Naive B cell (primary cell): ENCODE measurements at regions not wholly inside any gene's neighbourhood (a gene's known extent, or its start where the extent isn't known, plus 50 kb on each side); places are given as distances from the start of the nearest gene placed in this dataset.

ENCODE experiments used
- ATAC-seq, 2 donors: fragments of 150-1000 bp; cut with Tn5 transposase; 2 replicates each; pipeline ENCODE4 v1.10.0; 2021; ENCODE audit warnings: low read depth in 2 of 2, mild to moderate bottlenecking in 2 of 2, moderate library complexity in 2 of 2
- DNase-seq: peaks from one replicate; pipeline ENCODE4 v3.0.0; 2022
- H3K27ac Mint-ChIP-seq, 6 donors: one replicate each; pipeline ENCODE4 v1.8.0; 2020 to 2022; ENCODE audit warnings: mild to moderate bottlenecking in 6 of 6, mixed read lengths in 6 of 6, moderate library complexity in 5 of 6, inconsistent platforms in 2 of 6
- H3K27me3 Mint-ChIP-seq, 3 donors: one replicate each; pipeline ENCODE4 v1.8.0; 2021 to 2022; ENCODE audit warnings: mixed read lengths in 3 of 3, mild to moderate bottlenecking in 1 of 3
- H3K36me3 Mint-ChIP-seq, 2 donors: one replicate each; pipeline ENCODE4 v1.8.0; 2020 to 2022; ENCODE audit warnings: mixed read lengths in 2 of 2, inconsistent platforms in 1 of 2, mild to moderate bottlenecking in 1 of 2
- H3K4me1 Mint-ChIP-seq, 3 donors: one replicate each; pipeline ENCODE4 v1.8.0; 2020 to 2022; ENCODE audit warnings: mixed read lengths in 3 of 3, inconsistent platforms in 1 of 3, mild to moderate bottlenecking in 1 of 3, moderate library complexity in 1 of 3
- H3K4me3 Mint-ChIP-seq, 8 donors: one replicate each; pipeline ENCODE4 v1.8.0; 2020 to 2022; ENCODE audit warnings: mild to moderate bottlenecking in 8 of 8, mixed read lengths in 8 of 8, moderate library complexity in 8 of 8, inconsistent platforms in 2 of 8
- H3K9me3 Mint-ChIP-seq, 7 donors: one replicate each; pipeline ENCODE4 v1.8.0; 2020 to 2022; ENCODE audit warnings: mixed read lengths in 7 of 7, mild to moderate bottlenecking in 5 of 7, inconsistent platforms in 2 of 7, moderate library complexity in 1 of 7

GRCh38 chr9:86997156-86997555, 49.9 kb upstream of the GAS1 start:
- ATAC-seq, result no peak
- Mint-ChIP-seq H3K36me3 (no peaks in the 10 kb centered on the region), H3K4me3 (no peak overlapping the region), H3K27me3 (peaks cover 0 to 8% (median 7%) of the 10 kb centered on the region in 3 donors), H3K27ac (no peak overlapping the region), H3K9me3 (peaks cover 0 to 2% (median 0%) of the 10 kb centered on the region in 7 donors), H3K4me1 (no peaks in the 10 kb centered on the region)
- DNase-seq, result no peak

DNA sequence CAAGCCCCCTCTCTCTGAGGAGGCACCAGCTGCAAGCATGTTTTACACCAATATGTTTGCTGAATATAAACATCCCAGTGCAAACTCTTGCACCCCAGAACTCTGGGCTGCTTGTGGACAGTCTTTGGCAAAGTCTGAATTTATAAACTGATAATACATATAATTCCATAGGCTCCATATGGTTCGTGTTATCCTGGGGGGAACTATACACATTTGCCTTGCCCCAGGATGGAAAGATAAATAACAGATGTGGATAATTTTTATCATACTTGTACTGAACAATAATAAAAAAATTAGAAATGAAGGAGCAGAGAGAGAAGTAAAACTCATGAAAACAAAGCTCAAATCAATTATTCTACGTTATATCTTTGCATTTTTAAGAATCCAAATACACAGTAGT, 50.6 kb upstream of the GAS1 start:
- H3K27ac Mint-ChIP-seq, result no peak overlapping the region
- no peak for DNase-seq
- peaks cover 2 to 8% (median 7%) of the 10 kb centered on the region in 3 donors for H3K27me3 Mint-ChIP-seq
- no peaks in the 10 kb centered on the region for H3K36me3 Mint-ChIP-seq
- no peaks in the 10 kb centered on the region for H3K4me1 Mint-ChIP-seq
- H3K9me3 Mint-ChIP-seq, result peaks cover 0 to 7% (median 2%) of the 10 kb centered on the region in 7 donors
- no peak overlapping the region for H3K4me3 Mint-ChIP-seq
- no peak for ATAC-seq

- no peak for ATAC-seq
- H3K27ac Mint-ChIP-seq, result no peak overlapping the region
- H3K9me3 Mint-ChIP-seq, result peaks cover 0 to 7% (median 3%) of the 10 kb centered on the region in 7 donors
- H3K4me3 Mint-ChIP-seq, result no peak overlapping the region
- no peaks in the 10 kb centered on the region for H3K4me1 Mint-ChIP-seq
- no peak for DNase-seq
- peaks cover 0 to 11% (median under 1%) of the 10 kb centered on the region in 3 donors for H3K27me3 Mint-ChIP-seq
- peaks cover 0 to 5% of the 10 kb centered on the region in 2 donors for H3K36me3 Mint-ChIP-seq
Observed at GRCh38 chr9:87002517-87002916, 55.2 kb upstream of the GAS1 start.

GRCh38 chr9:87004016-87004415, 56.7 kb upstream of the GAS1 start:
- DNase-seq, result no peak
- H3K4me3 Mint-ChIP-seq, result no peak overlapping the region
- peaks cover 0 to 5% of the 10 kb centered on the region in 2 donors for H3K36me3 Mint-ChIP-seq
- H3K9me3 Mint-ChIP-seq, result peaks cover 0 to 7% (median 3%) of the 10 kb centered on the region in 7 donors
- H3K4me1 Mint-ChIP-seq, result no peaks in the 10 kb centered on the region
- no peak for ATAC-seq
- H3K27me3 Mint-ChIP-seq, result peaks cover 0 to 11% (median 0%) of the 10 kb centered on the region in 3 donors
- H3K27ac Mint-ChIP-seq, result no peak overlapping the region

- no peak for ATAC-seq
- no peaks in the 10 kb centered on the region for H3K4me1 Mint-ChIP-seq
- H3K27ac Mint-ChIP-seq, result no peak overlapping the region
- H3K27me3 Mint-ChIP-seq, result peaks cover 0 to 15% (median 0%) of the 10 kb centered on the region in 3 donors
- no peak for DNase-seq
- peaks cover 0 to 5% of the 10 kb centered on the region in 2 donors for H3K36me3 Mint-ChIP-seq
- peaks cover 0 to 7% (median 3%) of the 10 kb centered on the region in 7 donors for H3K9me3 Mint-ChIP-seq
- no peak overlapping the region for H3K4me3 Mint-ChIP-seq
Observed at GRCh38 chr9:87006956-87007355, 59.6 kb upstream of the GAS1 start.

GRCh38 chr9:87007711-87008366, 60.5 kb upstream of the GAS1 start:
- Mint-ChIP-seq H3K27ac (no peak overlapping the region), H3K27me3 (peaks cover 0 to 14% (median 0%) of the 10 kb centered on the region in 3 donors), H3K4me3 (no peak overlapping the region), H3K4me1 (no peaks in the 10 kb centered on the region), H3K36me3 (peaks cover 0 to 5% of the 10 kb centered on the region in 2 donors), H3K9me3 (peaks cover 0 to 3% (median 0%) of the 10 kb centered on the region in 7 donors)
- DNase-seq (no peak), ATAC-seq (no peak)

DNA sequence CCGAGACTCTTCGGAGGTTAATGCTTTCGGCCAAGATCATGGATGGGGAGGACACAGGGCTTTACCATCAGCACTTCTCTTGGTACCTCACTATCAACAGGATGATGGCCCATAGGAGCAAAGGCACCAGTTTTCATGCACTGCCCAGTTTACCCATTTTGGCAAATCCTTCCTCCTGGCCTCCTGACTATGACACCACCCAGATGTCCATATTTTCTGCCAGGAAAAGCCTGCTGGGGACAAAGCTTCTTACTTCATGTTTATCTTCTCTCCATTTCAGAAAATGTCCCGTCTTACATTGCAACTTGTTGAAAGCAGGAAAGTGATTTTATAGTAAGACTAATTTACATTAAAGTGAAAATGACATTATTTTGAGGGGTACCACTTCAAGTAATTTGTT, 61.4 kb upstream of the GAS1 start:
- Mint-ChIP-seq H3K27ac (no peak overlapping the region), H3K9me3 (peaks cover 0 to 2% (median 0%) of the 10 kb centered on the region in 7 donors), H3K27me3 (peaks cover 0 to 6% (median 0%) of the 10 kb centered on the region in 3 donors), H3K4me1 (no peaks in the 10 kb centered on the region), H3K36me3 (peaks cover 0 to 2% of the 10 kb centered on the region in 2 donors), H3K4me3 (no peak overlapping the region)
- ATAC-seq (no peak), DNase-seq (no peak)

- Mint-ChIP-seq H3K27me3 (peaks cover 0 to 4% (median 0%) of the 10 kb centered on the region in 3 donors), H3K9me3 (no peaks in the 10 kb centered on the region), H3K36me3 (no peaks in the 10 kb centered on the region), H3K27ac (no peak overlapping the region), H3K4me3 (no peak overlapping the region), H3K4me1 (no peaks in the 10 kb centered on the region)
- DNase-seq (no peak), ATAC-seq (no peak)
Observed at GRCh38 chr9:87010626-87011025, 63.3 kb upstream of the GAS1 start.

DNA sequence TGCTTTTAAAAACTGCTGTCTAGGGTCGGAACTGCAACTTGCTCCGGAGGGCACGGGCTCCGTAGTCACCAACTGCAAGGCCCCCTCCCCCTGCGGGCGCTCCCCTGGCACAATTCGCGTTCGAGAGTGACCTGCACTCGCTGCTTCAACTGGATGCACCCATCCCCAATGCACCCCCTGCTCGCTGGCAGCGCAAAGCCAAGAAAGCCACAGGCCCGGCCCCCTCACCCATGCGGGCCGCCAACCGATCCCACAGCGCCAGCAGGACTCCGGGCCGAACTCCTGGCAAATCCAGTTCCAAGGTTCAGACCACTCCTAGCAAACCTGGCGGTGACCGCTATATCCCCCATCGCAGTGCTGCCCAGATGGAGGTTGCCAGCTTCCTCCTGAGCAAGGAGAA, 64.2 kb upstream of the GAS1 start:
- peaks cover 0 to 4% (median 0%) of the 10 kb centered on the region in 7 donors for H3K9me3 Mint-ChIP-seq
- no peaks in the 10 kb centered on the region for H3K36me3 Mint-ChIP-seq
- DNase-seq (no peak), ATAC-seq (no peak)
- no peaks in the 10 kb centered on the region for H3K4me1 Mint-ChIP-seq
- peaks cover 0 to 4% (median 0%) of the 10 kb centered on the region in 3 donors for H3K27me3 Mint-ChIP-seq
- H3K4me3 Mint-ChIP-seq, result no peak overlapping the region
- H3K27ac Mint-ChIP-seq, result no peak overlapping the region

DNA sequence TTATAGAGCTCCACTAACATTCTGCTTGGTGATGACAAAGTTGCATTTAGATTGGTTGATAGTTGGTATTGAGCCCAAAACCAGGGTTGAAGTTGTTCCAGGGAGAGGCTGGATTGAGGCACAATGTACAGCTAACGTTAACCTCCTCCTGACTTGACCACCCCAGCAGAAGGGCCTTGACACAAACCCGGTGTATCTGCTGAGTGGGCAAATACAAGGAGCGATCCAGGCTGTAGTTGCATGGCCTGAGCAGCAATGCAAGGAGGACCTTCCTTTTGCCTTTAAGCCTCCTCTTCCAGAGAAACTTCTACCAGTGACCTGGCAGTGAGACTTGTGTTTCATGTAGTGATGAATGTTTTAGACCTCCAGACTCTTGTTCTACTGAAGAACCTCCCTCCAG, 66.2 kb upstream of the GAS1 start:
- Mint-ChIP-seq H3K9me3 (peaks cover 0 to 9% (median 3%) of the 10 kb centered on the region in 7 donors), H3K4me3 (no peak overlapping the region), H3K27ac (no peak overlapping the region), H3K36me3 (no peaks in the 10 kb centered on the region), H3K4me1 (no peaks in the 10 kb centered on the region), H3K27me3 (peaks cover 0 to 4% (median 0%) of the 10 kb centered on the region in 3 donors)
- DNase-seq (no peak), ATAC-seq (no peak)

- no peak overlapping the region for H3K4me3 Mint-ChIP-seq
- no peak overlapping the region for H3K27ac Mint-ChIP-seq
- ATAC-seq (no peak), DNase-seq (no peak)
- H3K36me3 Mint-ChIP-seq, result no peaks in the 10 kb centered on the region
- H3K27me3 Mint-ChIP-seq, result peaks cover 0 to 4% (median 0%) of the 10 kb centered on the region in 3 donors
- peaks cover 0 to 9% (median 3%) of the 10 kb centered on the region in 7 donors for H3K9me3 Mint-ChIP-seq
- H3K4me1 Mint-ChIP-seq, result no peaks in the 10 kb centered on the region
Observed at GRCh38 chr9:87014436-87014835, 67.1 kb upstream of the GAS1 start.

DNA sequence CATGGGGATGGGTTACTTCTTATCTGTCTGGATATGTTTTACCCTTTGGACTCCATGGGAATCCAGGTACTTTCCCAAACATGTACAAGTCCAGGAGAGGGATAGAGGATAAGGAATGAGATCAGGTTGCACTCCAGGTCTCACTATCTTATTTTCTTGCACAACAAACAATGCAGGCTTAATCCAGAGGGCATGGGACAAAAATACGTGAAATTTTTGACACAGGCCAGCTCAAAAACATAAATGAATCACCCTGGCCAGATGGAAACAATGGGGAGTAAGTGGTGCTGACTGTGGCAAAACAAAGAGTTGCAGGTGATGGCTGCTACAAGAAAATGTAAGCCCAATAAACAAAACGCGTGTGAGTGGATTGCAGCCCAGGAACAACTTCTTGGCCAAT, 69.4 kb upstream of the GAS1 start:
- Mint-ChIP-seq H3K9me3 (peaks cover 0 to 9% (median 3%) of the 10 kb centered on the region in 7 donors), H3K4me3 (no peak overlapping the region), H3K27ac (no peak overlapping the region), H3K27me3 (peaks cover 0 to 7% (median 0%) of the 10 kb centered on the region in 3 donors), H3K4me1 (no peaks in the 10 kb centered on the region), H3K36me3 (no peaks in the 10 kb centered on the region)
- ATAC-seq (no peak), DNase-seq (no peak)

GRCh38 chr9:87020169-87020950, 73.1 kb upstream of the GAS1 start:
- Mint-ChIP-seq H3K36me3 (no peaks in the 10 kb centered on the region), H3K4me1 (no peaks in the 10 kb centered on the region), H3K4me3 (no peak overlapping the region), H3K9me3 (peaks cover 0 to 14% (median 4%) of the 10 kb centered on the region in 7 donors), H3K27me3 (peaks cover 0 to 14% (median 10%) of the 10 kb centered on the region in 3 donors), H3K27ac (no peak overlapping the region)
- DNase-seq, result no peak
- ATAC-seq, result no peak

GRCh38 chr9:87022178-87022577, 74.9 kb upstream of the GAS1 start:
- Mint-ChIP-seq H3K9me3 (peaks cover 0 to 8% (median 2%) of the 10 kb centered on the region in 7 donors), H3K4me3 (no peak overlapping the region), H3K4me1 (no peaks in the 10 kb centered on the region), H3K36me3 (no peaks in the 10 kb centered on the region), H3K27me3 (peaks cover 7 to 14% (median 10%) of the 10 kb centered on the region in 3 donors), H3K27ac (no peak overlapping the region)
- ATAC-seq, result no peak
- DNase-seq, result no peak
